ENCODE measurements at regions not wholly inside any gene's neighbourhood (a gene's known extent, or its start where the extent isn't known, plus 50 kb on each side); places are given as distances from the start of the nearest gene placed in this dataset.

DNA sequence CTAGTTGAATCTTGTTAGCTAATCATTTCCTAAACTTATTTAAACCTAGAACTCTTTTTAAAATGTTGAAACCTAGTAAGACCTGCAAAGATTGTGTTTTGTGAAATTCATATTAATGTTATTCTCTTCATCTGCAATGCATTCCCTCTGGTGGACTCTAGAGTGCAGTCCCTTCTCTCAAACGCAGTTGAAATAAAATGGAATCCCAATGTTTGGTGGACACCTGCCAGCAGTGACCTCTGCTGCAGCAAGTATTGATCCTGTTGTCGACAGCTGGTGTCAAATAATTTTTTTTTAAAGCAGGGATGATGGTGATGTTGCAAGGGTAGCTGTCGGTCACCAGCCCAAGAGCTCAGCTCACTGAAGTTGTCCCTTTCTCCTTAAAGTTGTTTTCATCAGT lies 492.0 kb downstream of the ZIC3 start:
- TF ChIP-seq, protein P1, sequence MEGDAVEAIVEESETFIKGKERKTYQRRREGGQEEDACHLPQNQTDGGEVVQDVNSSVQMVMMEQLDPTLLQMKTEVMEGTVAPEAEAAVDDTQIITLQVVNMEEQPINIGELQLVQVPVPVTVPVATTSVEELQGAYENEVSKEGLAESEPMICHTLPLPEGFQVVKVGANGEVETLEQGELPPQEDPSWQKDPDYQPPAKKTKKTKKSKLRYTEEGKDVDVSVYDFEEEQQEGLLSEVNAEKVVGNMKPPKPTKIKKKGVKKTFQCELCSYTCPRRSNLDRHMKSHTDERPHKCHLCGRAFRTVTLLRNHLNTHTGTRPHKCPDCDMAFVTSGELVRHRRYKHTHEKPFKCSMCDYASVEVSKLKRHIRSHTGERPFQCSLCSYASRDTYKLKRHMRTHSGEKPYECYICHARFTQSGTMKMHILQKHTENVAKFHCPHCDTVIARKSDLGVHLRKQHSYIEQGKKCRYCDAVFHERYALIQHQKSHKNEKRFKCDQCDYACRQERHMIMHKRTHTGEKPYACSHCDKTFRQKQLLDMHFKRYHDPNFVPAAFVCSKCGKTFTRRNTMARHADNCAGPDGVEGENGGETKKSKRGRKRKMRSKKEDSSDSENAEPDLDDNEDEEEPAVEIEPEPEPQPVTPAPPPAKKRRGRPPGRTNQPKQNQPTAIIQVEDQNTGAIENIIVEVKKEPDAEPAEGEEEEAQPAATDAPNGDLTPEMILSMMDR (IDR thresholded peaks at IDR 0.05): no peak
- TF ChIP-seq EZH2 (IDR thresholded peaks at IDR 0.05; ENCODE audit: borderline replicate concordance, insufficient read depth, low read depth, low read length, poor library complexity, severe bottlenecking): no peak
